ENCODE measurements at regions not wholly inside any gene's neighbourhood (a gene's known extent, or its start where the extent isn't known, plus 50 kb on each side); places are given as distances from the start of the nearest gene placed in this dataset.
"Not testable (repeated sequence)": the region's sequence is repeated elsewhere in the genome, so short reads cannot be mapped to it uniquely, and the experiment has no call there.

GRCh38 chr5:100647461-100648230, 112.5 kb downstream of the FAM174A start:
- no peak for DNase-seq (ENCODE audit: low spot score)
- H3K9me3 ChIP-seq (ENCODE audit: control insufficient read depth in 4 of 4, low read length in 3 of 4): no peaks in the 10 kb centered on the region
- no peaks in the 10 kb centered on the region for H3K4me1 ChIP-seq (ENCODE audit: control insufficient read depth in 4 of 4, insufficient read depth in 4 of 4, low read length in 3 of 4)
- H3K9ac ChIP-seq (ENCODE audit: low read depth in 1 of 2, low read length in 2 of 2): no peak overlapping the region
- peaks cover 0 to 3% (median 0%) of the 10 kb centered on the region in 4 donors for H3K27me3 ChIP-seq (ENCODE audit: control insufficient read depth in 4 of 4, insufficient read depth in 4 of 4, low read length in 3 of 4)
- no peak overlapping the region for H3K27ac ChIP-seq (ENCODE audit: low read depth in 1 of 2, low read length in 2 of 2)
- WGBS: 69% methylated on average over 10 of the region's 10 CpGs
- H3K4me3 ChIP-seq (ENCODE audit: low read depth in 1 of 3, low read length in 3 of 3): no peak overlapping the region
- H3K36me3 ChIP-seq (ENCODE audit: control insufficient read depth in 4 of 4, insufficient read depth in 3 of 4, low read depth in 1 of 4, low read length in 3 of 4): no peaks in the 10 kb centered on the region
- TF ChIP-seq ZBTB33 (IDR thresholded peaks at IDR 0.05) (no peak), FOXA1 (IDR thresholded peaks at IDR 0.05) (no peak), RAD21 (IDR thresholded peaks at IDR 0.05) (no peak)

DNA sequence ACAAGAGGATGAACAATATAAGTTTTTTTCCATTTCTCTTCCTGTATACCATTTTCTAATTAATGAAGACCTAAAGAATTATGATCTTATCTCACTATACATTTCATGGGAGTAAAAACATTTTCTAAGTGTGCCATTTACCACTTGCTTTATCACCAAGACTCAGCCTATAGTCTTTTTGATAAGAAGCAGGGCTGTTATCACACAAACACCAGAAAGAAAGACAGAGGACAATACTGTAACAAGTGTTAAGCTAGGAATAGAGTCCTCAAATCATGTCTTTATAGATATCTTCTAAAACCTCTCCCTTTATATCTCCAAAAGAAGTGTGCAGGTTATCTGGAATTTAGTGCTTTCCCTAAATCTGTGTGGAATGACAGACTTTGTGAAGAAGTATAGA, 119.7 kb downstream of the FAM174A start:
- H3K27ac ChIP-seq (ENCODE audit: low read depth in 1 of 2, low read length in 2 of 2): no peak overlapping the region
- no peaks in the 10 kb centered on the region for H3K9me3 ChIP-seq (ENCODE audit: control insufficient read depth in 4 of 4, low read length in 3 of 4)
- no peak overlapping the region for H3K4me3 ChIP-seq (ENCODE audit: low read depth in 1 of 3, low read length in 3 of 3)
- H3K36me3 ChIP-seq (ENCODE audit: control insufficient read depth in 4 of 4, insufficient read depth in 3 of 4, low read depth in 1 of 4, low read length in 3 of 4): no peaks in the 10 kb centered on the region
- no peak overlapping the region for H3K9ac ChIP-seq (ENCODE audit: low read depth in 1 of 2, low read length in 2 of 2)
- H3K4me1 ChIP-seq (ENCODE audit: control insufficient read depth in 4 of 4, insufficient read depth in 4 of 4, low read length in 3 of 4): no peaks in the 10 kb centered on the region
- no peak for DNase-seq (ENCODE audit: low spot score)
- H3K27me3 ChIP-seq (ENCODE audit: control insufficient read depth in 4 of 4, insufficient read depth in 4 of 4, low read length in 3 of 4): peaks cover 0 to 3% (median 0%) of the 10 kb centered on the region in 4 donors
- TF ChIP-seq, protein P1, sequence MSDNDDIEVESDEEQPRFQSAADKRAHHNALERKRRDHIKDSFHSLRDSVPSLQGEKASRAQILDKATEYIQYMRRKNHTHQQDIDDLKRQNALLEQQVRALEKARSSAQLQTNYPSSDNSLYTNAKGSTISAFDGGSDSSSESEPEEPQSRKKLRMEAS (IDR thresholded peaks at IDR 0.05): no peak
- TF ChIP-seq JUND (IDR thresholded peaks at IDR 0.05): no peak
- TF ChIP-seq HNF4G (IDR thresholded peaks at IDR 0.05): no peak
- TF ChIP-seq EGR1 (IDR thresholded peaks at IDR 0.05; ENCODE audit: low read depth in 2 of 2): no peak
- no peak for TF ChIP-seq YY1 (IDR thresholded peaks at IDR 0.05)
- TF ChIP-seq RAD21 (IDR thresholded peaks at IDR 0.05): no peak
- TF ChIP-seq RXRA (IDR thresholded peaks at IDR 0.05): no peak
- no peak for TF ChIP-seq GABPA (IDR thresholded peaks at IDR 0.05 in 1 of 2, conservative IDR thresholded peaks at IDR 0.05 in 1 of 2)
- TF ChIP-seq FOXA1 (IDR thresholded peaks at IDR 0.05): no peak
- TF ChIP-seq SP1 (IDR thresholded peaks at IDR 0.05): no peak
- no peak for TF ChIP-seq CTCF (IDR thresholded peaks at IDR 0.05; ENCODE audit: low read depth, low read length, missing input control)
- no peak for TF ChIP-seq FOXA2 (IDR thresholded peaks at IDR 0.05)
- TF ChIP-seq TAF1 (conservative IDR thresholded peaks at IDR 0.05): no peak
- TF ChIP-seq NR2F2 (IDR thresholded peaks at IDR 0.05): no peak
- TF ChIP-seq ZBTB33 (IDR thresholded peaks at IDR 0.05): no peak
- TF ChIP-seq HNF4A (conservative IDR thresholded peaks at IDR 0.05): no peak
- TF ChIP-seq REST (IDR thresholded peaks at IDR 0.05): no peak
- TF ChIP-seq, protein P2, sequence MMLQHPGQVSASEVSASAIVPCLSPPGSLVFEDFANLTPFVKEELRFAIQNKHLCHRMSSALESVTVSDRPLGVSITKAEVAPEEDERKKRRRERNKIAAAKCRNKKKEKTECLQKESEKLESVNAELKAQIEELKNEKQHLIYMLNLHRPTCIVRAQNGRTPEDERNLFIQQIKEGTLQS (IDR thresholded peaks at IDR 0.05): no peak

- not testable (repeated sequence) for H3K9me3 ChIP-seq (ENCODE audit: control insufficient read depth in 4 of 4, low read length in 3 of 4); H3K27ac ChIP-seq (ENCODE audit: low read depth in 1 of 2, low read length in 2 of 2); H3K27me3 ChIP-seq (ENCODE audit: control insufficient read depth in 4 of 4, insufficient read depth in 4 of 4, low read length in 3 of 4); H3K36me3 ChIP-seq (ENCODE audit: control insufficient read depth in 4 of 4, insufficient read depth in 3 of 4, low read depth in 1 of 4, low read length in 3 of 4); H3K4me1 ChIP-seq (ENCODE audit: control insufficient read depth in 4 of 4, insufficient read depth in 4 of 4, low read length in 3 of 4); H3K4me3 ChIP-seq (ENCODE audit: low read depth in 1 of 3, low read length in 3 of 3); DNase-seq (ENCODE audit: low spot score); H3K9ac ChIP-seq (ENCODE audit: low read depth in 1 of 2, low read length in 2 of 2)
- WGBS: 89% methylated on average over 27 of the region's 28 CpGs
These were observed 121.6 kb downstream of the FAM174A start for GRCh38 chr5:100656771-100657170.
